SK-N-SH treated with all-trans-retinoic acid at 6 μM for 48 hours (cell line): ENCODE measurements at regions not wholly inside any gene's neighbourhood (a gene's known extent, or its start where the extent isn't known, plus 50 kb on each side); places are given as distances from the start of the nearest gene placed in this dataset.

Experiments used
- ARNTL ChIP-seq: fragments of 450-650 bp; formaldehyde crosslinking; IDR thresholded peaks from 2 replicates; pipeline ENCODE4 v1.5.0; 2020; ENCODE audit warnings: low read depth, mild to moderate bottlenecking, moderate library complexity, borderline replicate concordance
- OSR1 ChIP-seq: fragments of 250-450 bp; sonication (Bioruptor Pico); IDR thresholded peaks from 2 replicates; pipeline ENCODE4 v1.8.0; 2022; ENCODE audit warnings: moderate library complexity, mild to moderate bottlenecking, inconsistent platforms
- RARB ChIP-seq: fragments of 250-450 bp; sonication (Bioruptor Pico); IDR thresholded peaks from 2 replicates; pipeline ENCODE4 v1.8.0; 2021; ENCODE audit warnings: mild to moderate bottlenecking, moderate library complexity
- ZC3H10 ChIP-seq: fragments of 250-450 bp; sonication (Bioruptor Pico); IDR thresholded peaks from 2 replicates; pipeline ENCODE4 v1.5.1; 2021; ENCODE audit warnings: mild to moderate bottlenecking, moderate library complexity
- ZNF565 ChIP-seq: fragments of 450-650 bp; formaldehyde crosslinking; conservative IDR thresholded peaks from 2 replicates; pipeline ENCODE4 v1.5.0; 2020; ENCODE audit warnings: low read depth, mild to moderate bottlenecking, moderate library complexity
- ZNF70 ChIP-seq: fragments of 450-650 bp; formaldehyde crosslinking; IDR thresholded peaks from 2 replicates; pipeline ENCODE4 v1.5.0; 2020; ENCODE audit warnings: mild to moderate bottlenecking, moderate library complexity
- ZNF8 ChIP-seq: fragments of 450-650 bp; formaldehyde crosslinking; IDR thresholded peaks from 2 replicates; pipeline ENCODE4 v1.5.0; 2020; ENCODE audit warnings: mild to moderate bottlenecking, moderate library complexity
- TF ChIP-seq, protein P1 (sequence below): fragments of 250-450 bp; sonication (Bioruptor Pico); IDR thresholded peaks from 2 replicates; pipeline ENCODE4 v1.5.1; 2020; ENCODE audit warnings: low read depth, mild to moderate bottlenecking, moderate library complexity
- TF ChIP-seq, protein P2 (sequence below): fragments of 250-450 bp; sonication (Bioruptor Pico); IDR thresholded peaks from 2 replicates; pipeline ENCODE4 v1.8.0; 2020; ENCODE audit warnings: mild to moderate bottlenecking, moderate library complexity, borderline replicate concordance

DNA sequence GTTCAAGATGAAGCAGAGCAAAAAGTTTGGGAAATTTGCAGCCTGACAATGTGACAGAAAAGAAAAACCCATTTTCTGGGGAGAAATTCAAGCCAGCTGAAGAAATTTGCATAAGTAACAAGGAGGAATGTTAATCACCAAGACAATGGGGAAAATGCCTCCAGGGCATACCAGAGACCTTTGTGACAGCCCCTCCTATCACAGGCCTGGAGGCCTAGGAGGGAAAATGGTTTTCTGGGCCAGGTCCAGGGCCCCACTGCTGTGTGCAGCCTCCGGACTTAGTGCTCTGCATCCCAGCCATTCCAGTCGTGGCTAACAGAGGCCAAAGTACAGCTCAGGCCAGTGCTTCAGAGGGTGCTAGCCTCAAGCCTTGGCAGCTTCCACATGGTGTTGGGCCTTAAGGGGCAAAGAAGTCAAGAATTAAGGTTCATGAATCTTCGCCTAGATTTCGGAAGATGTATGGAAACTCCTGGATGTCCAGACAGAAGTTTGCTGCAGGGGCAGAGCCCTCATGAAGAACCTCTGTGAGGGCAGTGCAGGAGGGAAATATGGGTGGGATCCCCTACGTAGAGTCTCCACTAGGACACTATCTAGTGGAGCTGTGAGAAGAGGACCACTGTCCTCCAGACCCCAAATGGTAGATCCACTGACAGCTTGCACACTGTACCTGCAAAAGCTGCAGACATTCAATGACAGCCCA, 314.1 kb upstream of the TRIB2 start:
- TF ChIP-seq ZNF70 (CRISPR knock-in tag): no peak
- TF ChIP-seq ZNF565 (CRISPR knock-in tag): no peak
- TF ChIP-seq, protein P1, sequence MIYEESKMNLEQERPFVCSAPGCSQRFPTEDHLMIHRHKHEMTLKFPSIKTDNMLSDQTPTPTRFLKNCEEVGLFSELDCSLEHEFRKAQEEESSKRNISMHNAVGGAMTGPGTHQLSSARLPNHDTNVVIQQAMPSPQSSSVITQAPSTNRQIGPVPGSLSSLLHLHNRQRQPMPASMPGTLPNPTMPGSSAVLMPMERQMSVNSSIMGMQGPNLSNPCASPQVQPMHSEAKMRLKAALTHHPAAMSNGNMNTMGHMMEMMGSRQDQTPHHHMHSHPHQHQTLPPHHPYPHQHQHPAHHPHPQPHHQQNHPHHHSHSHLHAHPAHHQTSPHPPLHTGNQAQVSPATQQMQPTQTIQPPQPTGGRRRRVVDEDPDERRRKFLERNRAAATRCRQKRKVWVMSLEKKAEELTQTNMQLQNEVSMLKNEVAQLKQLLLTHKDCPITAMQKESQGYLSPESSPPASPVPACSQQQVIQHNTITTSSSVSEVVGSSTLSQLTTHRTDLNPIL: no peak
- TF ChIP-seq ZC3H10 (CRISPR knock-in tag): no peak
- no peak for TF ChIP-seq ARNTL (CRISPR knock-in tag)
- TF ChIP-seq ZNF8: no peak
- TF ChIP-seq, protein P2, sequence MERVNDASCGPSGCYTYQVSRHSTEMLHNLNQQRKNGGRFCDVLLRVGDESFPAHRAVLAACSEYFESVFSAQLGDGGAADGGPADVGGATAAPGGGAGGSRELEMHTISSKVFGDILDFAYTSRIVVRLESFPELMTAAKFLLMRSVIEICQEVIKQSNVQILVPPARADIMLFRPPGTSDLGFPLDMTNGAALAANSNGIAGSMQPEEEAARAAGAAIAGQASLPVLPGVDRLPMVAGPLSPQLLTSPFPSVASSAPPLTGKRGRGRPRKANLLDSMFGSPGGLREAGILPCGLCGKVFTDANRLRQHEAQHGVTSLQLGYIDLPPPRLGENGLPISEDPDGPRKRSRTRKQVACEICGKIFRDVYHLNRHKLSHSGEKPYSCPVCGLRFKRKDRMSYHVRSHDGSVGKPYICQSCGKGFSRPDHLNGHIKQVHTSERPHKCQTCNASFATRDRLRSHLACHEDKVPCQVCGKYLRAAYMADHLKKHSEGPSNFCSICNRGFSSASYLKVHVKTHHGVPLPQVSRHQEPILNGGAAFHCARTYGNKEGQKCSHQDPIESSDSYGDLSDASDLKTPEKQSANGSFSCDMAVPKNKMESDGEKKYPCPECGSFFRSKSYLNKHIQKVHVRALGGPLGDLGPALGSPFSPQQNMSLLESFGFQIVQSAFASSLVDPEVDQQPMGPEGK (CRISPR knock-in tag): no peak
- no peak for TF ChIP-seq RARB
- TF ChIP-seq OSR1: no peak
